ENCODE measurements at regions not wholly inside any gene's neighbourhood (a gene's known extent, or its start where the extent isn't known, plus 50 kb on each side); places are given as distances from the start of the nearest gene placed in this dataset.

- CTCF ChIA-PET, result no interaction called here
- no peak overlapping the region for H3K27ac ChIP-seq
- no peak for TF ChIP-seq CTCF (conservative IDR thresholded peaks at IDR 0.05; ENCODE audit: low read depth)
- POLR2A ChIA-PET (ENCODE audit: low non-redundant PET), result no interaction called here
- no peak for DNase-seq (ENCODE audit: low spot score)
These were observed 181.5 kb downstream of the IRS2 start for GRCh38 chr13:109604894-109605293.

GRCh38 chr13:109602356-109602755, 184.0 kb downstream of the IRS2 start:
- ChIA-PET POLR2A (ENCODE audit: low non-redundant PET) (no interaction called here), CTCF (no interaction called here)
- DNase-seq (ENCODE audit: low spot score), result no peak
- no peak overlapping the region for H3K27ac ChIP-seq
- TF ChIP-seq CTCF (conservative IDR thresholded peaks at IDR 0.05; ENCODE audit: low read depth), result no peak

- CTCF ChIA-PET, result interaction anchor here (0.6 kb wide), 1 partner anchor 404 kb away, joined by 3 read pairs; no protein-coding TSS in a partner anchor
- no peak overlapping the region for H3K27ac ChIP-seq
- POLR2A ChIA-PET (ENCODE audit: low non-redundant PET), result no interaction called here
- no peak for DNase-seq (ENCODE audit: low spot score)
- TF ChIP-seq CTCF (conservative IDR thresholded peaks at IDR 0.05; ENCODE audit: low read depth), result no peak
These were observed 186.3 kb downstream of the IRS2 start for GRCh38 chr13:109599901-109600657.

GRCh38 chr13:109595471-109595870, 190.9 kb downstream of the IRS2 start:
- TF ChIP-seq CTCF (conservative IDR thresholded peaks at IDR 0.05; ENCODE audit: low read depth), result no peak
- CTCF ChIA-PET, result no interaction called here
- DNase-seq (ENCODE audit: low spot score), result no peak
- no peak overlapping the region for H3K27ac ChIP-seq
- POLR2A ChIA-PET (ENCODE audit: low non-redundant PET), result no interaction called here

- CTCF ChIA-PET, result no interaction called here
- DNase-seq (ENCODE audit: low spot score), result no peak
- no peak overlapping the region for H3K27ac ChIP-seq
- POLR2A ChIA-PET (ENCODE audit: low non-redundant PET), result no interaction called here
- TF ChIP-seq CTCF (conservative IDR thresholded peaks at IDR 0.05; ENCODE audit: low read depth), result no peak
These were observed 193.2 kb downstream of the IRS2 start for GRCh38 chr13:109593230-109593629.

GRCh38 chr13:109592770-109593169, 193.6 kb downstream of the IRS2 start:
- ChIA-PET CTCF (no interaction called here), POLR2A (ENCODE audit: low non-redundant PET) (no interaction called here)
- TF ChIP-seq CTCF (conservative IDR thresholded peaks at IDR 0.05; ENCODE audit: low read depth), result no peak

More at GRCh38 chr13:109592770-109593169, 193.6 kb downstream of the IRS2 start:
- no peak overlapping the region for H3K27ac ChIP-seq
- no peak for DNase-seq (ENCODE audit: low spot score)
